ENCODE measurements at regions not wholly inside any gene's neighbourhood (a gene's known extent, or its start where the extent isn't known, plus 50 kb on each side); places are given as distances from the start of the nearest gene placed in this dataset.
"Not testable (repeated sequence)": the region's sequence is repeated elsewhere in the genome, so short reads cannot be mapped to it uniquely, and the experiment has no call there.

DNA sequence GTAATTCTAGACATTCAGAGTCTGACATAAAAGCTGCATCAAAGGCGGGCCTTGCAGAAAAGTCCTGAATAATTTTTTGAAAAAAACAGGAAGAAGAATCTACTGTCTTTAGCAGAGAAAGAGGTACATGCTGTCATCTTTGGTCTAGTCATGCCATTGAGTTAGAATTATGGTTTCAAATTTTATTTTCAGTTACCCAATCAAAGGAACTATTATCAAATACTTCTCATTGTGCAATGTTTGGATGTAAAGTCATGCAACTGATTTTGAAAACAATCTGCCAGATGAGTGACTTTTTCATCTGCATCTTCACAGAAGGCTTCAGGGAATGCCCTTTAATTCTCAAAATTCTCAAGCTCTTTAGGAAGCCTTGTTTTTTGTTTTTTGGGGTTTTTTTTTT lies 803.5 kb downstream of the FLRT2 start:
- Histone ChIP-seq H3K27ac (no peak overlapping the region), H3K4me1 (ENCODE audit: low read depth) (no peaks in the 10 kb centered on the region), H3K9me3 (ENCODE audit: low read depth) (no peaks in the 10 kb centered on the region), H3K27me3 (no peaks in the 10 kb centered on the region), H3K4me3 (no peak overlapping the region), H3K36me3 (no peaks in the 10 kb centered on the region)
- no peak for DNase-seq (ENCODE audit: low read depth in 1 of 2, low spot score in 1 of 2)
- TF ChIP-seq, protein P1, sequence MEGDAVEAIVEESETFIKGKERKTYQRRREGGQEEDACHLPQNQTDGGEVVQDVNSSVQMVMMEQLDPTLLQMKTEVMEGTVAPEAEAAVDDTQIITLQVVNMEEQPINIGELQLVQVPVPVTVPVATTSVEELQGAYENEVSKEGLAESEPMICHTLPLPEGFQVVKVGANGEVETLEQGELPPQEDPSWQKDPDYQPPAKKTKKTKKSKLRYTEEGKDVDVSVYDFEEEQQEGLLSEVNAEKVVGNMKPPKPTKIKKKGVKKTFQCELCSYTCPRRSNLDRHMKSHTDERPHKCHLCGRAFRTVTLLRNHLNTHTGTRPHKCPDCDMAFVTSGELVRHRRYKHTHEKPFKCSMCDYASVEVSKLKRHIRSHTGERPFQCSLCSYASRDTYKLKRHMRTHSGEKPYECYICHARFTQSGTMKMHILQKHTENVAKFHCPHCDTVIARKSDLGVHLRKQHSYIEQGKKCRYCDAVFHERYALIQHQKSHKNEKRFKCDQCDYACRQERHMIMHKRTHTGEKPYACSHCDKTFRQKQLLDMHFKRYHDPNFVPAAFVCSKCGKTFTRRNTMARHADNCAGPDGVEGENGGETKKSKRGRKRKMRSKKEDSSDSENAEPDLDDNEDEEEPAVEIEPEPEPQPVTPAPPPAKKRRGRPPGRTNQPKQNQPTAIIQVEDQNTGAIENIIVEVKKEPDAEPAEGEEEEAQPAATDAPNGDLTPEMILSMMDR (IDR thresholded peaks at IDR 0.05; ENCODE audit: low read depth, low read length): no peak

DNA sequence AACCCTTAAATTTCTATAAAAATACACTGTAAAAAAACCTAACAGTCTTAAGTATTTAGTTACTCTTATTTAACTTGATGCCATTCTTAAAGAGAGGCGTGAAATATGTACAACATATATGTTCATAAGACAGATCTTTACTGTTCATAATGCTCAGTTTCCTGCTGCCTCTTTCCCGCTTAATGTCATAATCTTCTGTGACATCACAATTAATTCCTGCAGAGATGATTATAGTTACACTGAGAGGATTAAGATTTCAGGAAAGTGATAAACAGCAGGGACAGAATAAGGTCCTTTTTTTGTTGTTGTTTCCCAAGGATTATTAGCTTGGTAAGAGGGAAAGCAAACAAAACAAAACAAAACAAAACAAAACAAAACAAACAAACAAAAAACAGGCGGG lies 801.4 kb downstream of the FLRT2 start:
- H3K27me3 ChIP-seq: no peaks in the 10 kb centered on the region
- TF ChIP-seq, protein P1 (IDR thresholded peaks at IDR 0.05; ENCODE audit: low read depth, low read length): no peak
- H3K4me3 ChIP-seq: no peak overlapping the region
- H3K36me3 ChIP-seq: no peaks in the 10 kb centered on the region
- no peaks in the 10 kb centered on the region for H3K4me1 ChIP-seq (ENCODE audit: low read depth)
- H3K9me3 ChIP-seq (ENCODE audit: low read depth): no peaks in the 10 kb centered on the region
- H3K27ac ChIP-seq: no peak overlapping the region
- DNase-seq (ENCODE audit: low read depth in 1 of 2, low spot score in 1 of 2): no peak

DNA sequence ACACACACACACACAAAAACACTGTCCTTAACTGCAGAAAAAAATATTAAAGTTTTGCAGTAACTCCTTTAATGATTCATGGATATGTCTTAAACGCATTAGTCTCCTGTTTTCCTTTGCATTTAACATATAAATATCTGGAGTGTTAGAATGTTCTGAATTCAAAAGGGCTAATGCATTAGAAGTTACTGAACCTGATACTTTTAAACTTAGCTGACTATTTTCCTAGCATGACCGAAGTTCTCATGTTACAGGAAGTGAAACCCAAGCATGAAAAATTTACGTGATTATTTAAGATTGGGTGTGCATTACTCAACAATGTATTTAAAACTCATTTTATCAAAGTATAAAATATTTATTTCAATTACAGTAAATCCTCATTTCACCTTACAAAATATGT lies 791.2 kb downstream of the FLRT2 start:
- Histone ChIP-seq H3K9me3 (ENCODE audit: low read depth) (no peaks in the 10 kb centered on the region), H3K4me3 (no peak overlapping the region), H3K36me3 (no peaks in the 10 kb centered on the region), H3K27me3 (no peaks in the 10 kb centered on the region), H3K27ac (no peak overlapping the region), H3K4me1 (ENCODE audit: low read depth) (no peaks in the 10 kb centered on the region)
- DNase-seq (ENCODE audit: low read depth in 1 of 2, low spot score in 1 of 2): no peak
- TF ChIP-seq, protein P1 (IDR thresholded peaks at IDR 0.05; ENCODE audit: low read depth, low read length): no peak

DNA sequence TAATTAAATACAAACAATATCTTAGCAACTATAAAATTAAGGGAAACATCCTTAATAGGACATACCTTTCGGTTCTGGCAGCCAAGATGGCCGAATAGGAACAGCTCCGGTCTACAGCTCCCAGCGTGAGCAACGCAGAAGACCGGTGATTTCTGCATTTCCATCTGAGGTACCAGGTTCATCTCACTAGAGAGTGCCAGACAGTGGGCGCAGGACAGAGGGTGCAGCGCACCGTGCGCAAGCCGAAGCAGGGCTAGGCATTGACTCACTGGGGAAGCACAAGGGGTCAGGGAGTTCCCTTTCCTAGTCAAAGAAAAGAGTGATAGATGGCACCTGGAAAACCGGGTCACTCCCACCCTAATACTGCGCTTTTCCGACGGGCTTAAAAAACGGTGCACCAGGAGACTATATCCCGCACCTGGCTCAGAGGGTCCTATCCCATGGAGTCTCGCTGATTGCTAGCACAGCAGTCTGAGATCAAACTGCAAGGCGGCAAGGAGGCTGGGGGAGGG lies 782.3 kb downstream of the FLRT2 start:
- H3K4me3 ChIP-seq: not testable (repeated sequence)

DNA sequence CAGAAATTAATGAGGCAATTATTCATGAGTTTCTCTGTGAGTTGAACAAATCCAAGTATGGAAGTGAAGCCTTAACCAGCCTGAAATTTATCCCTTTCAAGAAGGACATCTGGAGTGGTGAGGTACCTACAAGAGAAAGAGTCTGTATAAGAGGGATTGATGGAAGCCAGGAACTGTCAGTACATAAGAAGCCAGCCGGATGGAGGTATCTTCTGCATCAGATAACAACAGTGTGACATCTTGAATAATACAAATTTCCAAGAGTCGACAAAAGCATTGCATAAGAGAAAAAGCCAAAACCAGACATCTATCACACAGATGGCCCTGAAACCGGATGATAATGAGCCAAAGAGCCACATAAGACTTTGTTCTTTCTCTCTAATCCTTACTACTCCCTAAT lies 781.2 kb downstream of the FLRT2 start:
- no peaks in the 10 kb centered on the region for H3K27me3 ChIP-seq
- TF ChIP-seq, protein P1 (IDR thresholded peaks at IDR 0.05; ENCODE audit: low read depth, low read length): no peak
- no peaks in the 10 kb centered on the region for H3K9me3 ChIP-seq (ENCODE audit: low read depth)
- no peaks in the 10 kb centered on the region for H3K36me3 ChIP-seq
- no peak overlapping the region for H3K27ac ChIP-seq
- no peaks in the 10 kb centered on the region for H3K4me1 ChIP-seq (ENCODE audit: low read depth)
- no peak overlapping the region for H3K4me3 ChIP-seq
- no peak for DNase-seq (ENCODE audit: low read depth in 1 of 2, low spot score in 1 of 2)

More for the DNA sequence above, 782.3 kb downstream of the FLRT2 start:
- H3K36me3 ChIP-seq; H3K9me3 ChIP-seq (ENCODE audit: low read depth); H3K27ac ChIP-seq; H3K4me1 ChIP-seq (ENCODE audit: low read depth); DNase-seq (ENCODE audit: low read depth in 1 of 2, low spot score in 1 of 2); H3K27me3 ChIP-seq: not testable (repeated sequence)

DNA sequence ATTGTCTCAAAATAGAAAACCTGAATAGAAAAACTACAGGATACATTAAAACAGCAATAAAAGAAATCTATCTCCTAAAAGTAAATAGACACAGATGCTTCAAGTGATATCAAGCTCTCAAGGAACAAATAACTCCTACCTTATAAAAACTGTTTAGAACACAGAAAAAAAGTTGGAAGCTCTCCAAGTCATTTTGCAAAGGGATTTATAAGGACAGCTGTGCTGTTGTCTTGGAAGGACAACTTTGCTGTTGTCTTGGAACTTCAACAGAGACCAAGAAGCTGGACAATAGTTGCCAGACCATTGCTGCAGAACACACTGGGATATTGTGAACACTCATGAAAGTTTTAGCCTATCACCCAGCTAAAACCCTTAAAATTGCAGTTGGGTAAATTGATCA lies 780.7 kb downstream of the FLRT2 start:
- no peak for DNase-seq (ENCODE audit: low read depth in 1 of 2, low spot score in 1 of 2)
- no peaks in the 10 kb centered on the region for H3K4me1 ChIP-seq (ENCODE audit: low read depth)

More for the DNA sequence above, 780.7 kb downstream of the FLRT2 start:
- TF ChIP-seq, protein P1 (IDR thresholded peaks at IDR 0.05; ENCODE audit: low read depth, low read length): no peak
- no peak overlapping the region for H3K4me3 ChIP-seq
- no peaks in the 10 kb centered on the region for H3K27me3 ChIP-seq
- no peaks in the 10 kb centered on the region for H3K36me3 ChIP-seq
- no peaks in the 10 kb centered on the region for H3K9me3 ChIP-seq (ENCODE audit: low read depth)
- H3K27ac ChIP-seq: no peak overlapping the region
